ENCODE measurements at regions not wholly inside any gene's neighbourhood (a gene's known extent, or its start where the extent isn't known, plus 50 kb on each side); places are given as distances from the start of the nearest gene placed in this dataset.

GRCh38 chr10:78696791-78697395 is 371.9 kb upstream of the ZMIZ1 start:
- H3K9ac ChIP-seq (ENCODE audit: low read length) = no peak overlapping the region
- ChIA-PET CTCF (no interaction called here), POLR2A (ENCODE audit: unreplicated experiment) (no interaction called here)
- H3K4me1 ChIP-seq (ENCODE audit: insufficient read depth, low read length) = peaks cover 14% of the 10 kb centered on the region
- H3K4me3 ChIP-seq (ENCODE audit: low read length) = no peak overlapping the region
- H3K36me3 ChIP-seq (ENCODE audit: low read depth, low read length) = no peaks in the 10 kb centered on the region
- H3K27me3 ChIP-seq (ENCODE audit: low read length) = no peaks in the 10 kb centered on the region; the same call in 1 of the 2 replicates
- ATAC-seq (no peak), DNase-seq (no peak)
- H3K27ac ChIP-seq (ENCODE audit: low read length) = no peak overlapping the region
- H3K9me3 ChIP-seq (ENCODE audit: low read length) = no peaks in the 10 kb centered on the region
- H3K4me2 ChIP-seq (ENCODE audit: low read length) = no peak overlapping the region
- peaks cover 16% of the 10 kb centered on the region for H3K9me2 ChIP-seq (replicated peaks; ENCODE audit: low read length)
- intact Hi-C loops (cut with micrococcal nuclease) = no loop called here
- TF ChIP-seq EZH2phosphoT487 (IDR thresholded peaks at IDR 0.05; ENCODE audit: borderline replicate concordance, low read length) (no peak), CTCF (conservative IDR thresholded peaks at IDR 0.05; ENCODE audit: low read depth, low read length) (no peak), EZH2 (IDR thresholded peaks at IDR 0.05; ENCODE audit: low read length, unreplicated experiment) (no peak)
- H4K20me1 ChIP-seq (ENCODE audit: low read length) = no peaks in the 10 kb centered on the region
- BruUV-seq (replicated peaks) = no TSS peak
- no peaks in the 10 kb centered on the region for H3F3A ChIP-seq (ENCODE audit: low read length, unreplicated experiment)
- H2AFZ ChIP-seq (ENCODE audit: low read length) = no peak overlapping the region
- H3K79me2 ChIP-seq (ENCODE audit: low read length) = no peaks in the 10 kb centered on the region

GRCh38 chr10:78699971-78700370 is 368.8 kb upstream of the ZMIZ1 start:
- no TSS peak for BruUV-seq (replicated peaks)
- no peak overlapping the region for H3K27ac ChIP-seq (ENCODE audit: low read length)
- intact Hi-C loops (cut with micrococcal nuclease) = no loop called here
- H3K4me3 ChIP-seq (ENCODE audit: low read length) = no peak overlapping the region
- ChIA-PET CTCF (no interaction called here), POLR2A (ENCODE audit: unreplicated experiment) (no interaction called here)
- H3K9ac ChIP-seq (ENCODE audit: low read length) = no peak overlapping the region
- H2AFZ ChIP-seq (ENCODE audit: low read length) = no peak overlapping the region
- H3K9me2 ChIP-seq (replicated peaks; ENCODE audit: low read length) = peaks cover 16% of the 10 kb centered on the region
- H3K27me3 ChIP-seq (ENCODE audit: low read length) = no peaks in the 10 kb centered on the region; the same call in 1 of the 2 replicates
- TF ChIP-seq EZH2phosphoT487 (IDR thresholded peaks at IDR 0.05; ENCODE audit: borderline replicate concordance, low read length) (no peak), CTCF (conservative IDR thresholded peaks at IDR 0.05; ENCODE audit: low read depth, low read length) (no peak), EZH2 (IDR thresholded peaks at IDR 0.05; ENCODE audit: low read length, unreplicated experiment) (no peak)
- H3K36me3 ChIP-seq (ENCODE audit: low read depth, low read length) = no peaks in the 10 kb centered on the region
- H4K20me1 ChIP-seq (ENCODE audit: low read length) = no peaks in the 10 kb centered on the region
- no peaks in the 10 kb centered on the region for H3F3A ChIP-seq (ENCODE audit: low read length, unreplicated experiment)
- ATAC-seq = no peak
- H3K79me2 ChIP-seq (ENCODE audit: low read length) = no peaks in the 10 kb centered on the region
- DNase-seq = no peak
- H3K4me1 ChIP-seq (ENCODE audit: insufficient read depth, low read length) = peaks cover 14% of the 10 kb centered on the region
- H3K9me3 ChIP-seq (ENCODE audit: low read length) = no peaks in the 10 kb centered on the region
- peak overlapping the region; percentile 1; the same call in 1 of the 2 replicates for H3K4me2 ChIP-seq (ENCODE audit: low read length)

GRCh38 chr10:78700413-78700812 is 368.4 kb upstream of the ZMIZ1 start:
- intact Hi-C loops (cut with micrococcal nuclease) = no loop called here
- Histone ChIP-seq H3K27ac (ENCODE audit: low read length) (no peak overlapping the region), H3K9me3 (ENCODE audit: low read length) (no peaks in the 10 kb centered on the region), H3K4me3 (ENCODE audit: low read length) (no peak overlapping the region), H3K9me2 (replicated peaks; ENCODE audit: low read length) (peaks cover 16% of the 10 kb centered on the region), H3F3A (ENCODE audit: low read length, unreplicated experiment) (no peaks in the 10 kb centered on the region), H3K4me1 (ENCODE audit: insufficient read depth, low read length) (peaks cover 14% of the 10 kb centered on the region), H3K4me2 (ENCODE audit: low read length) (peak overlapping the region; percentile 1; the same call in 1 of the 2 replicates), H3K9ac (ENCODE audit: low read length) (no peak overlapping the region), H3K36me3 (ENCODE audit: low read depth, low read length) (no peaks in the 10 kb centered on the region), H2AFZ (ENCODE audit: low read length) (no peak overlapping the region), H3K79me2 (ENCODE audit: low read length) (no peaks in the 10 kb centered on the region), H4K20me1 (ENCODE audit: low read length) (no peaks in the 10 kb centered on the region), H3K27me3 (ENCODE audit: low read length) (no peaks in the 10 kb centered on the region; the same call in 1 of the 2 replicates)
- BruUV-seq (replicated peaks) = no TSS peak
- ATAC-seq (peak; percentile 82), DNase-seq (peak; percentile 98)
- ChIA-PET POLR2A (ENCODE audit: unreplicated experiment) (no interaction called here), CTCF (no interaction called here)
- TF ChIP-seq EZH2phosphoT487 (IDR thresholded peaks at IDR 0.05; ENCODE audit: borderline replicate concordance, low read length) (no peak), CTCF (conservative IDR thresholded peaks at IDR 0.05; ENCODE audit: low read depth, low read length) (no peak)

Measured in PC-3 (cell line).